D721Med (cell line): ENCODE measurements at regions not wholly inside any gene's neighbourhood (a gene's known extent, or its start where the extent isn't known, plus 50 kb on each side); places are given as distances from the start of the nearest gene placed in this dataset.
"Not testable (repeated sequence)": the region's sequence is repeated elsewhere in the genome, so short reads cannot be mapped to it uniquely, and the experiment has no call there.

Experiments
- DNase-seq: peaks from one replicate; pipeline ENCODE4 v3.0.0; 2011; ENCODE audit warnings: low spot score; ENCODE audit not compliant: insufficient read length
- FAIRE-seq: peaks from 2 replicates; lab custom pipeline; 2011; peaks lifted over from hg19 to GRCh38; lab: Jason Lieb, UNC
- CTCF ChIP-seq: IDR thresholded peaks from 2 replicates; pipeline ENCODE4 v1.5.1; 2012; ENCODE audit warnings: mild to moderate bottlenecking, control low read depth; ENCODE audit not compliant: insufficient read depth; ENCODE audit errors: missing control alignments

- FAIRE-seq (no peak), DNase-seq (no peak)
- TF ChIP-seq CTCF, result no peak
Measured at GRCh38 chr9:102459828-102460227, 535.3 kb upstream of the CYLC2 start.

- FAIRE-seq (no peak), DNase-seq (no peak)
- TF ChIP-seq CTCF, result no peak
Measured at GRCh38 chr9:102456562-102456961, 538.6 kb upstream of the CYLC2 start.

GRCh38 chr9:102445906-102446305 is 549.2 kb upstream of the CYLC2 start:
- no peak for TF ChIP-seq CTCF
- no peak for FAIRE-seq

GRCh38 chr9:102445181-102445747 is 549.9 kb upstream of the CYLC2 start:
- DNase-seq (no peak), FAIRE-seq (no peak)
- TF ChIP-seq CTCF, result no peak

More at GRCh38 chr9:102445906-102446305, 549.2 kb upstream of the CYLC2 start:
- DNase-seq, result no peak

GRCh38 chr9:102439583-102439982 is 555.5 kb upstream of the CYLC2 start:
- DNase-seq (no peak), FAIRE-seq (no peak)
- TF ChIP-seq CTCF, result no peak

GRCh38 chr9:102436599-102436998 is 558.5 kb upstream of the CYLC2 start:
- not testable (repeated sequence) for FAIRE-seq, DNase-seq

GRCh38 chr9:102435427-102435826 is 559.7 kb upstream of the CYLC2 start:
- DNase-seq (no peak), FAIRE-seq (no peak)
- TF ChIP-seq CTCF, result no peak

GRCh38 chr9:102434545-102434944 is 560.6 kb upstream of the CYLC2 start:
- no peak for TF ChIP-seq CTCF
- DNase-seq (no peak), FAIRE-seq (no peak)
